ENCODE measurements at regions not wholly inside any gene's neighbourhood (a gene's known extent, or its start where the extent isn't known, plus 50 kb on each side); places are given as distances from the start of the nearest gene placed in this dataset.

DNA sequence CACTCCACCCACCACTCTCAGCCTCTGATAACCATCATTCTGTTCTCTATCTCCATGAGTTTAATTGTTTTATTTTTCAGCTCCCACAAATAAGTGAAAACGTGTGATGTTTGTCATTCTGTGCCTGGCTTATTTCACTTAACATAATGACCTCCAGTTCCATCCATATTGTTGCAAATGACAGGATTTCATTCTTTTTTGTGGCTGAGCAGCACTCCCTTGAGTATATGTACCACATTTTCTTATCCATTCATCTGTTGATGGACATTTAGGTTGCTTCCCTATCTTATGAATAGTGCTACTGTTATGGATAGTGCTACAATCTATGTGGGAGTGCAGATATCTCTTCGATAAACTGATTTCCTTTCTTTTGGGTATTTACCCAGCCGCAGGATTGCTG, 103.3 kb upstream of the PDE7B start:
- TF ChIP-seq, protein P1, sequence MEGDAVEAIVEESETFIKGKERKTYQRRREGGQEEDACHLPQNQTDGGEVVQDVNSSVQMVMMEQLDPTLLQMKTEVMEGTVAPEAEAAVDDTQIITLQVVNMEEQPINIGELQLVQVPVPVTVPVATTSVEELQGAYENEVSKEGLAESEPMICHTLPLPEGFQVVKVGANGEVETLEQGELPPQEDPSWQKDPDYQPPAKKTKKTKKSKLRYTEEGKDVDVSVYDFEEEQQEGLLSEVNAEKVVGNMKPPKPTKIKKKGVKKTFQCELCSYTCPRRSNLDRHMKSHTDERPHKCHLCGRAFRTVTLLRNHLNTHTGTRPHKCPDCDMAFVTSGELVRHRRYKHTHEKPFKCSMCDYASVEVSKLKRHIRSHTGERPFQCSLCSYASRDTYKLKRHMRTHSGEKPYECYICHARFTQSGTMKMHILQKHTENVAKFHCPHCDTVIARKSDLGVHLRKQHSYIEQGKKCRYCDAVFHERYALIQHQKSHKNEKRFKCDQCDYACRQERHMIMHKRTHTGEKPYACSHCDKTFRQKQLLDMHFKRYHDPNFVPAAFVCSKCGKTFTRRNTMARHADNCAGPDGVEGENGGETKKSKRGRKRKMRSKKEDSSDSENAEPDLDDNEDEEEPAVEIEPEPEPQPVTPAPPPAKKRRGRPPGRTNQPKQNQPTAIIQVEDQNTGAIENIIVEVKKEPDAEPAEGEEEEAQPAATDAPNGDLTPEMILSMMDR (IDR thresholded peaks at IDR 0.05): no peak
- Histone ChIP-seq H3K4me1 (ENCODE audit: control insufficient read depth, insufficient read depth, low read length) (no peaks in the 10 kb centered on the region), H3K27me3 (ENCODE audit: control insufficient read depth, insufficient read depth, low read length) (no peaks in the 10 kb centered on the region), H3K4me3 (ENCODE audit: low read length) (no peak overlapping the region), H3K36me3 (ENCODE audit: control insufficient read depth, insufficient read depth, low read length) (no peaks in the 10 kb centered on the region), H3K9me3 (ENCODE audit: control insufficient read depth, insufficient read depth, low read length) (no peaks in the 10 kb centered on the region), H3K27ac (ENCODE audit: low read length) (no peak overlapping the region)
- ATAC-seq (no peak), DNase-seq (no peak)
- Mint-ChIP-seq H3K4me3 (no peak overlapping the region), H3K4me1 (no peaks in the 10 kb centered on the region), H3K27ac (no peak overlapping the region), H3K36me3 (no peaks in the 10 kb centered on the region), H3K9me3 (no peaks in the 10 kb centered on the region), H3K27me3 (ENCODE audit: low read depth in 2 of 2) (peaks cover 5 to 17% of the 10 kb centered on the region in 2 donors)
- WGBS (ENCODE audit: insufficient coverage): 87% methylated on average over 2 of the region's 3 CpGs
- intact Hi-C loops (cut with micrococcal nuclease): no loop called here

DNA sequence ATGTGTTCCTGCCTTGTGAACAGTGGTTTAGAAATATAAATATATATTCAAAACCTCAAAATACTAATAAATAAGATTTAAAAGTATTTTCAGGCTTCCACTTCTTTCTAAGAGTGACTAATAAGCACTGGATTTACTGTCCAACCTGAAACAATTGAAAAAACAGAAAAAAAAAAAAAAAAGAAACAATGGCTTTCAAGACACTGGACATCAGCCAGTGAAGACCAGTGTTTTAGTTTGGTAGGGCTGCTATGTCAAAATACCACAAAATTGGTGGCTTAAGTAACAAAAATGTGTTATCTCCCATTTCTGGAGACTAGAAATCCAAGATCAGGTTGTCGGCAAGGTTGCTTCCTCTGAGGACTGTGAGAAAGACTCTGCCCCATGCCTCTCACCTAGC, 101.4 kb upstream of the PDE7B start:
- Histone ChIP-seq H3K4me1 (ENCODE audit: control insufficient read depth, insufficient read depth, low read length) (no peaks in the 10 kb centered on the region), H3K4me3 (ENCODE audit: low read length) (no peak overlapping the region), H3K9me3 (ENCODE audit: control insufficient read depth, insufficient read depth, low read length) (no peaks in the 10 kb centered on the region), H3K27ac (ENCODE audit: low read length) (no peak overlapping the region), H3K27me3 (ENCODE audit: control insufficient read depth, insufficient read depth, low read length) (peaks cover 2% of the 10 kb centered on the region), H3K36me3 (ENCODE audit: control insufficient read depth, insufficient read depth, low read length) (no peaks in the 10 kb centered on the region)
- ATAC-seq (no peak), DNase-seq (no peak)
- Mint-ChIP-seq H3K4me1 (no peaks in the 10 kb centered on the region), H3K9me3 (no peaks in the 10 kb centered on the region), H3K27me3 (ENCODE audit: low read depth in 2 of 2) (peaks cover 2 to 18% of the 10 kb centered on the region in 2 donors), H3K36me3 (no peaks in the 10 kb centered on the region), H3K27ac (no peak overlapping the region), H3K4me3 (no peak overlapping the region)
- TF ChIP-seq, protein P1 (IDR thresholded peaks at IDR 0.05): no peak
- 76% methylated on average over 1 of the region's 1 CpG for WGBS (ENCODE audit: insufficient coverage)
- intact Hi-C loops (cut with micrococcal nuclease): no loop called here

DNA sequence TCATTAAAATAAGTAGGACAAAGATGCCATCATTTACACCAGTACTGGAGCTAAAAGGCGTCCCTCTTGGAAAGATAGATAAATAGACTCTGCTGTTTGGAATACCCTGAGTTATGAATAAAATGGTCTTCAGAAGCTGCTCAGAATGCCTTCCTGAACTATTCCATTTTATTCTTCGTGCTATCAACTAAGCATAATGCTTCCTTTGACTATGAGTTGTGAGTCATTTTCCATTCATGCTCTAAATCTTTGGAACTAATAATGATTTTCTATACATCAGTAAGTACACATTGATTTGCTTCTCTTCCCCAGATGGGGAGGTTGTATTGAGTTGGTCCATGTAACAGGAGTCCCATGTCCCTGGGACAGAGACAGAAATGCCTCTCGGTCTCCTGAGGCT, 98.3 kb upstream of the PDE7B start:
- Mint-ChIP-seq H3K27ac (no peak overlapping the region), H3K4me3 (no peak overlapping the region), H3K27me3 (ENCODE audit: low read depth in 2 of 2) (peaks cover 2 to 18% of the 10 kb centered on the region in 2 donors), H3K36me3 (no peaks in the 10 kb centered on the region), H3K9me3 (no peaks in the 10 kb centered on the region), H3K4me1 (no peaks in the 10 kb centered on the region)
- no peaks in the 10 kb centered on the region for H3K36me3 ChIP-seq (ENCODE audit: control insufficient read depth, insufficient read depth, low read length)
- no peak overlapping the region for H3K27ac ChIP-seq (ENCODE audit: low read length)
- no peak for DNase-seq
- TF ChIP-seq, protein P1 (IDR thresholded peaks at IDR 0.05): no peak
- no peaks in the 10 kb centered on the region for H3K9me3 ChIP-seq (ENCODE audit: control insufficient read depth, insufficient read depth, low read length)
- ATAC-seq: no peak
- intact Hi-C loops (cut with micrococcal nuclease): no loop called here
- no peak overlapping the region for H3K4me3 ChIP-seq (ENCODE audit: low read length)
- H3K27me3 ChIP-seq (ENCODE audit: control insufficient read depth, insufficient read depth, low read length): peaks cover 2% of the 10 kb centered on the region
- H3K4me1 ChIP-seq (ENCODE audit: control insufficient read depth, insufficient read depth, low read length): no peaks in the 10 kb centered on the region
- WGBS (ENCODE audit: insufficient coverage): 87% methylated on average over 2 of the region's 3 CpGs

DNA sequence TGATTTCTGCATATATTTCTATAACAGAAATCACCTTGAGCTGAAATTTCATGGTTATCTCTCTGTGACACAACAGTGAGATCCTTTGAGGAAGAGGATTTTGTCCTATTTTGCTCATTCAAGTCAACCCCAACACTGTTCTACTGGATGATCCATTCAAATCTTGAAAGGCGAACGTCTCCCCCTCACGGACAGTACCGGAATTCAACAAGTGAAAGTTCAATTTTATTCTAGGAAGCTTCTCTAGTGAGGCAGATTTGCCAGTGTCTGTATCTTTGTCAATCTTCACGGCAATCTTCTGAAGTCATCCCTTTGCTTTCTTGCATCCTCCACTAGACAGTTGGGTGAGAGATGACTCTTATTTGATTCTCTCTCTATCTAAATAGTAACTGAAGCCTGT, 91.7 kb upstream of the PDE7B start:
- Mint-ChIP-seq H3K36me3 (no peaks in the 10 kb centered on the region), H3K4me3 (no peak overlapping the region), H3K9me3 (no peaks in the 10 kb centered on the region), H3K27ac (no peak overlapping the region), H3K4me1 (no peaks in the 10 kb centered on the region), H3K27me3 (ENCODE audit: low read depth in 2 of 2) (peaks cover 3 to 7% of the 10 kb centered on the region in 2 donors)
- Histone ChIP-seq H3K36me3 (ENCODE audit: control insufficient read depth, insufficient read depth, low read length) (no peaks in the 10 kb centered on the region), H3K9me3 (ENCODE audit: control insufficient read depth, insufficient read depth, low read length) (peaks cover 2% of the 10 kb centered on the region), H3K4me3 (ENCODE audit: low read length) (no peak overlapping the region), H3K27me3 (ENCODE audit: control insufficient read depth, insufficient read depth, low read length) (no peaks in the 10 kb centered on the region), H3K4me1 (ENCODE audit: control insufficient read depth, insufficient read depth, low read length) (no peaks in the 10 kb centered on the region), H3K27ac (ENCODE audit: low read length) (no peak overlapping the region)
- intact Hi-C loops (cut with micrococcal nuclease): no loop called here
- 87% methylated on average over 4 of the region's 5 CpGs for WGBS (ENCODE audit: insufficient coverage)
- DNase-seq (no peak), ATAC-seq (no peak)
- TF ChIP-seq, protein P1 (IDR thresholded peaks at IDR 0.05): no peak

All from natural killer cell (primary cell).